HCT116 (cell line): ENCODE measurements at regions not wholly inside any gene's neighbourhood (a gene's known extent, or its start where the extent isn't known, plus 50 kb on each side); places are given as distances from the start of the nearest gene placed in this dataset.

Source experiments
- CTCF ChIP-seq, 3 experiments: fragments of 200-600 bp in 1 of 3; sonication (generic) in 1 of 3; IDR thresholded peaks in 2 of 3; conservative IDR thresholded peaks in 1 of 3; 2 replicates each; pipeline ENCODE4 v1.5.1; 2012 to 2017; ENCODE audit warnings: low read depth in 2 of 3, low read length in 2 of 3, antibody characterized with exemption in 1 of 3, borderline replicate concordance in 1 of 3, control low read depth in 1 of 3, mild to moderate bottlenecking in 1 of 3, mixed read lengths in 1 of 3, mixed run types in 1 of 3, moderate library complexity in 1 of 3; ENCODE audit not compliant: insufficient read depth in 1 of 3
- EZH2 ChIP-seq: fragments of 200-600 bp; sonication (generic); IDR thresholded peaks from 2 replicates; pipeline ENCODE4 v1.6.1; 2017; ENCODE audit warnings: antibody characterized with exemption, mixed run types
- FOSL1 ChIP-seq: IDR thresholded peaks from 2 replicates; pipeline ENCODE4 v1.6.1; 2012; ENCODE audit warnings: low read depth
- MAX ChIP-seq: IDR thresholded peaks from 2 replicates; pipeline ENCODE4 v1.6.1; 2012
- POLR2A ChIP-seq: IDR thresholded peaks from 2 replicates; pipeline ENCODE4 v1.7.0; 2011; ENCODE audit warnings: borderline replicate concordance; ENCODE audit not compliant: insufficient read depth, insufficient read length; ENCODE audit errors: extremely low read depth
- REST ChIP-seq: IDR thresholded peaks from 2 replicates; pipeline ENCODE4 v1.6.1; 2012; ENCODE audit warnings: low read depth
- SP1 ChIP-seq: IDR thresholded peaks from 2 replicates; pipeline ENCODE4 v1.6.1; 2012; ENCODE audit warnings: low read depth
- SRF ChIP-seq: IDR thresholded peaks from 2 replicates; pipeline ENCODE4 v1.6.1; 2012; ENCODE audit warnings: low read depth
- YY1 ChIP-seq: IDR thresholded peaks from 2 replicates; pipeline ENCODE4 v1.6.1; 2011; ENCODE audit warnings: low read length, low read depth, moderate library complexity, mild to moderate bottlenecking; ENCODE audit not compliant: insufficient replicate concordance; ENCODE audit errors: extremely low read depth

GRCh38 chr11:23502389-23502788, 642.1 kb upstream of the CCDC179 start:
- TF ChIP-seq CTCF (IDR thresholded peaks at IDR 0.05 in 2 of 3, conservative IDR thresholded peaks at IDR 0.05 in 1 of 3; ENCODE audit: borderline replicate concordance in 1 of 3, insufficient read depth in 1 of 3, low read depth in 2 of 3, low read length in 2 of 3) (no peak), REST (no peak), MAX (no peak), FOSL1 (no peak), YY1 (no peak), POLR2A (no peak), SRF (no peak), SP1 (no peak), EZH2 (no peak)
